ENCODE measurements at regions not wholly inside any gene's neighbourhood (a gene's known extent, or its start where the extent isn't known, plus 50 kb on each side); places are given as distances from the start of the nearest gene placed in this dataset.
A peak's percentile ranks its signal among the peaks of the same experiment; 100 is the strongest.

DNA sequence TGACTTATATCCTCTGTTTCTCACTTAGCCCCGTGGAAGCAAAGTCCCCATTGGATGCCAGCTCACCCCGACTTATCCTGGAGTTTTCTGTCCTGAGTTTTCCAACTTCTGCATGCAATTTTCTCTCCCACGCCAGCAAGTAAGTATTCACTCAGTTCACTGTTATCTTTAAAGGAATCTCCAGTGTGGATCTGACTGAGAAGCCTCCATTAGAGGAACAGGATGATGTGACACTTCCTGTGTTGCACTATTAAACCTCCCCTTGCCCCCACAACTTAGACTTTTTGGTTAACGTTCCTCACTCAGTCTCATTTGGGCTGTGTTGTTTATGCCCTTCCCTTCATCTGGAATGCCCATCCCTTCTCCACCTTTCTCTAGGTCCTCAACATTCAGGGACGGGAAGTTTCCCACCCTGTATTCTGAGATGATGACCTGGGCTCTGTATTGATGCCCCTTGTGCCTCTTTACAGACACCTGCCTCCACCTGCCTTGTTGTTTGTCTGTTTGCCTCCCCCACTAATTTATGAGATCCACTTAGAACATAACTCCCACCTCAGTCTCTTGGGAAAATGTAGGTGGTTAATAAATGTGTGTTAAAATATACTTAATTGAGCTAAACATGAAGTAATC lies 536.1 kb upstream of the RAB6C start (continued):
- TF ChIP-seq, protein P1, sequence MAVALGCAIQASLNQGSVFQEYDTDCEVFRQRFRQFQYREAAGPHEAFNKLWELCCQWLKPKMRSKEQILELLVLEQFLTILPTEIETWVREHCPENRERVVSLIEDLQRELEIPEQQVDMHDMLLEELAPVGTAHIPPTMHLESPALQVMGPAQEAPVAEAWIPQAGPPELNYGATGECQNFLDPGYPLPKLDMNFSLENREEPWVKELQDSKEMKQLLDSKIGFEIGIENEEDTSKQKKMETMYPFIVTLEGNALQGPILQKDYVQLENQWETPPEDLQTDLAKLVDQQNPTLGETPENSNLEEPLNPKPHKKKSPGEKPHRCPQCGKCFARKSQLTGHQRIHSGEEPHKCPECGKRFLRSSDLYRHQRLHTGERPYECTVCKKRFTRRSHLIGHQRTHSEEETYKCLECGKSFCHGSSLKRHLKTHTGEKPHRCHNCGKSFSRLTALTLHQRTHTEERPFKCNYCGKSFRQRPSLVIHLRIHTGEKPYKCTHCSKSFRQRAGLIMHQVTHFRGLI (CRISPR knock-in tag; IDR thresholded peaks at IDR 0.05), result peak; percentile 86
- TF ChIP-seq NR2C2 (CRISPR knock-in tag; IDR thresholded peaks at IDR 0.05), result no peak
- TF ChIP-seq NR2C2 (tag; IDR thresholded peaks at IDR 0.05), result peak; percentile 94
- no peak for TF ChIP-seq ERF (CRISPR knock-in tag; IDR thresholded peaks at IDR 0.05)
- TF ChIP-seq HDGF (IDR thresholded peaks at IDR 0.05), result no peak
- no peak for TF ChIP-seq ZNF24 (IDR thresholded peaks at IDR 0.05)
- TF ChIP-seq, protein P2, sequence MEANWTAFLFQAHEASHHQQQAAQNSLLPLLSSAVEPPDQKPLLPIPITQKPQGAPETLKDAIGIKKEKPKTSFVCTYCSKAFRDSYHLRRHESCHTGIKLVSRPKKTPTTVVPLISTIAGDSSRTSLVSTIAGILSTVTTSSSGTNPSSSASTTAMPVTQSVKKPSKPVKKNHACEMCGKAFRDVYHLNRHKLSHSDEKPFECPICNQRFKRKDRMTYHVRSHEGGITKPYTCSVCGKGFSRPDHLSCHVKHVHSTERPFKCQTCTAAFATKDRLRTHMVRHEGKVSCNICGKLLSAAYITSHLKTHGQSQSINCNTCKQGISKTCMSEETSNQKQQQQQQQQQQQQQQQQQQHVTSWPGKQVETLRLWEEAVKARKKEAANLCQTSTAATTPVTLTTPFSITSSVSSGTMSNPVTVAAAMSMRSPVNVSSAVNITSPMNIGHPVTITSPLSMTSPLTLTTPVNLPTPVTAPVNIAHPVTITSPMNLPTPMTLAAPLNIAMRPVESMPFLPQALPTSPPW (CRISPR knock-in tag; IDR thresholded peaks at IDR 0.05), result peak; percentile 36; the same call in 1 of the 2 replicates
- no peak for TF ChIP-seq SP1 (CRISPR knock-in tag; IDR thresholded peaks at IDR 0.05)
- TF ChIP-seq, protein P3, sequence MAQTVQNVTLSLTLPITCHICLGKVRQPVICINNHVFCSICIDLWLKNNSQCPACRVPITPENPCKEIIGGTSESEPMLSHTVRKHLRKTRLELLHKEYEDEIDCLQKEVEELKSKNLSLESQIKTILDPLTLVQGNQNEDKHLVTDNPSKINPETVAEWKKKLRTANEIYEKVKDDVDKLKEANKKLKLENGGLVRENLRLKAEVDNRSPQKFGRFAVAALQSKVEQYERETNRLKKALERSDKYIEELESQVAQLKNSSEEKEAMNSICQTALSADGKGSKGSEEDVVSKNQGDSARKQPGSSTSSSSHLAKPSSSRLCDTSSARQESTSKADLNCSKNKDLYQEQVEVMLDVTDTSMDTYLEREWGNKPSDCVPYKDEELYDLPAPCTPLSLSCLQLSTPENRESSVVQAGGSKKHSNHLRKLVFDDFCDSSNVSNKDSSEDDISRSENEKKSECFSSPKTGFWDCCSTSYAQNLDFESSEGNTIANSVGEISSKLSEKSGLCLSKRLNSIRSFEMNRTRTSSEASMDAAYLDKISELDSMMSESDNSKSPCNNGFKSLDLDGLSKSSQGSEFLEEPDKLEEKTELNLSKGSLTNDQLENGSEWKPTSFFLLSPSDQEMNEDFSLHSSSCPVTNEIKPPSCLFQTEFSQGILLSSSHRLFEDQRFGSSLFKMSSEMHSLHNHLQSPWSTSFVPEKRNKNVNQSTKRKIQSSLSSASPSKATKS (CRISPR knock-in tag; IDR thresholded peaks at IDR 0.05), result no peak
- TF ChIP-seq, protein P4, sequence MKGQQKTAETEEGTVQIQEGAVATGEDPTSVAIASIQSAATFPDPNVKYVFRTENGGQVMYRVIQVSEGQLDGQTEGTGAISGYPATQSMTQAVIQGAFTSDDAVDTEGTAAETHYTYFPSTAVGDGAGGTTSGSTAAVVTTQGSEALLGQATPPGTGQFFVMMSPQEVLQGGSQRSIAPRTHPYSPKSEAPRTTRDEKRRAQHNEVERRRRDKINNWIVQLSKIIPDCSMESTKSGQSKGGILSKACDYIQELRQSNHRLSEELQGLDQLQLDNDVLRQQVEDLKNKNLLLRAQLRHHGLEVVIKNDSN (CRISPR knock-in tag; IDR thresholded peaks at IDR 0.05), result no peak
- no peak for TF ChIP-seq SNRNP70 (optimal IDR thresholded peaks at IDR 0.05; ENCODE audit: low read depth, low read length)
- TF ChIP-seq, protein P5, sequence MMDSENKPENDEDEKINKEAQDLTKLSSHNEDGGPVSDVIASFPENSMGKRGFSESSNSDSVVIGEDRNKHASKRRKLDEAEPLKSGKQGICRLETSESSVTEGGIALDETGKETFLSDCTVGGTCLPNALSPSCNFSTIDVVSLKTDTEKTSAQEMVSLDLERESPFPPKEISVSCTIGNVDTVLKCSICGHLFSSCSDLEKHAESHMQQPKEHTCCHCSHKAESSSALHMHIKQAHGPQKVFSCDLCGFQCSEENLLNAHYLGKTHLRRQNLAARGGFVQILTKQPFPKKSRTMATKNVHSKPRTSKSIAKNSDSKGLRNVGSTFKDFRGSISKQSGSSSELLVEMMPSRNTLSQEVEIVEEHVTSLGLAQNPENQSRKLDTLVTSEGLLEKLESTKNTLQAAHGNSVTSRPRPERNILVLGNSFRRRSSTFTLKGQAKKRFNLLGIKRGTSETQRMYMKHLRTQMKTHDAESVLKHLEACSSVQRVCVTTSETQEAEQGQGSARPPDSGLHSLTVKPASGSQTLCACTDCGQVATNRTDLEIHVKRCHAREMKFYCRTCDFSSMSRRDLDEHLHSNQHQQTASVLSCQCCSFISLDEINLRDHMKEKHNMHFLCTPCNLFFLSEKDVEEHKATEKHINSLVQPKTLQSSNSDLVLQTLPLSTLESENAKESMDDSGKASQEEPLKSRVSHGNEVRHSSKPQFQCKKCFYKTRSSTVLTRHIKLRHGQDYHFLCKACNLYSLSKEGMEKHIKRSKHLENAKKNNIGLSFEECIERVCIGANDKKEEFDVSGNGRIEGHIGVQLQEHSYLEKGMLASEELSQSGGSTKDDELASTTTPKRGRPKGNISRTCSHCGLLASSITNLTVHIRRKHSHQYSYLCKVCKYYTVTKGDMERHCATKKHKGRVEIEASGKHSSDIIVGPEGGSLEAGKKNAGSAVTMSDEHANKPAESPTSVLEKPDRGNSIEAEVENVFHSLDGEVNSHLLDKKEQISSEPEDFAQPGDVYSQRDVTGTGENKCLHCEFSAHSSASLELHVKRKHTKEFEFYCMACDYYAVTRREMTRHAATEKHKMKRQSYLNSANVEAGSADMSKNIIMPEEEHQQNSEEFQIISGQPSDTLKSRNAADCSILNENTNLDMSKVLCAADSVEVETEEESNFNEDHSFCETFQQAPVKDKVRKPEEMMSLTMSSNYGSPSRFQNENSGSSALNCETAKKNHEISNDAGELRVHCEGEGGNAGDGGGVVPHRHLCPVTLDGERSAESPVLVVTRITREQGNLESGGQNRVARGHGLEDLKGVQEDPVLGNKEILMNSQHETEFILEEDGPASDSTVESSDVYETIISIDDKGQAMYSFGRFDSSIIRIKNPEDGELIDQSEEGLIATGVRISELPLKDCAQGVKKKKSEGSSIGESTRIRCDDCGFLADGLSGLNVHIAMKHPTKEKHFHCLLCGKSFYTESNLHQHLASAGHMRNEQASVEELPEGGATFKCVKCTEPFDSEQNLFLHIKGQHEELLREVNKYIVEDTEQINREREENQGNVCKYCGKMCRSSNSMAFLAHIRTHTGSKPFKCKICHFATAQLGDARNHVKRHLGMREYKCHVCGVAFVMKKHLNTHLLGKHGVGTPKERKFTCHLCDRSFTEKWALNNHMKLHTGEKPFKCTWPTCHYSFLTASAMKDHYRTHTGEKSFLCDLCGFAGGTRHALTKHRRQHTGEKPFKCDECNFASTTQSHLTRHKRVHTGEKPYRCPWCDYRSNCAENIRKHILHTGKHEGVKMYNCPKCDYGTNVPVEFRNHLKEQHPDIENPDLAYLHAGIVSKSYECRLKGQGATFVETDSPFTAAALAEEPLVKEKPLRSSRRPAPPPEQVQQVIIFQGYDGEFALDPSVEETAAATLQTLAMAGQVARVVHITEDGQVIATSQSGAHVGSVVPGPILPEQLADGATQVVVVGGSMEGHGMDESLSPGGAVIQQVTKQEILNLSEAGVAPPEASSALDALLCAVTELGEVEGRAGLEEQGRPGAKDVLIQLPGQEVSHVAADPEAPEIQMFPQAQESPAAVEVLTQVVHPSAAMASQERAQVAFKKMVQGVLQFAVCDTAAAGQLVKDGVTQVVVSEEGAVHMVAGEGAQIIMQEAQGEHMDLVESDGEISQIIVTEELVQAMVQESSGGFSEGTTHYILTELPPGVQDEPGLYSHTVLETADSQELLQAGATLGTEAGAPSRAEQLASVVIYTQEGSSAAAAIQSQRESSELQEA (IDR thresholded peaks at IDR 0.05; ENCODE audit: low read depth), result no peak
- TF ChIP-seq ETV1 (tag; conservative IDR thresholded peaks at IDR 0.05; ENCODE audit: low read depth), result 0 out of 2 replicates have a peak, but pooled peaks have one; percentile 20
- 0 out of 2 replicates have a peak, but pooled peaks have one; percentile 68 for TF ChIP-seq ZNF197 (CRISPR knock-in tag; IDR thresholded peaks at IDR 0.05; ENCODE audit: low read depth)
- TF ChIP-seq BHLHE40 (IDR thresholded peaks at IDR 0.05; ENCODE audit: low read length), result no peak
